Globus pallidus (tissue), 1 donor: ENCODE measurements at regions not wholly inside any gene's neighbourhood (a gene's known extent, or its start where the extent isn't known, plus 50 kb on each side); places are given as distances from the start of the nearest gene placed in this dataset.
"Not testable (repeated sequence)": the region's sequence is repeated elsewhere in the genome, so short reads cannot be mapped to it uniquely, and the experiment has no call there.

Experiments
- DNase-seq: peaks from one replicate; pipeline ENCODE4 v3.0.0-alpha.2; 2015; ENCODE audit warnings: low spot score

DNA sequence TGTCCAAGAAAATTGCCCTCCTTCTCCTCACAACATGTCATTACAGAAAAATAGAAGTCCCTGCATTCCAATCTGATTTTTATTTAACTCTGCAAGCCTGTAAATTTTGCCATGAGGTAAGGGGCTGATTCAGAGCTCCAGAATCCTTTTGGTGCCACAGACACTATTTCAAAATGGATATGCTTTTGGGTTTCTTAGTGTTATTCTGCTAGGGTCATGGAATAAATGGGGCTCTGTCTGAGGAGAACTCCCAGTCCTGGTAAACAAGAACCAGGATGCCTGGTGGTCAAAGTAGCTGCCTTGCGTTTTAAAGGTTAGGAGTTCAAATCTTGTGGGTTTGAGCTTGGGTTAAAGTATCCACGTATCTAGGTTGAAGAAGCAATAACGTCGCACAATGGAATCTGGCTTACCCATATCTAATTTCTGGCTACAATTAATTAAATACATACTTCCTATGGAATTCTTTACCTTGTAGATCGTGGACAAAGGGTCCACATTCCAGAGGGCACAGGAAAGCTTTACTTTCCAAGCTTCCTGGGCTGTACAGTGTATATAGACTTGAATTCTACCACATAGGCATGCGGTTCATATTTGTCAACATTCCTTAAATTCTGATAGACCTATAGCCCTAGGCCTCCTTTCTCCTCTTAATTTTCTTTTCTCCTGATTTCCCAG is 98.0 kb upstream of the CDC42BPA start:
- DNase-seq = no peak

- no peak for DNase-seq
Measured at GRCh38 chr1:227415115-227415790, 97.0 kb upstream of the CDC42BPA start.

GRCh38 chr1:227411066-227411465 is 92.8 kb upstream of the CDC42BPA start:
- DNase-seq = no peak

DNA sequence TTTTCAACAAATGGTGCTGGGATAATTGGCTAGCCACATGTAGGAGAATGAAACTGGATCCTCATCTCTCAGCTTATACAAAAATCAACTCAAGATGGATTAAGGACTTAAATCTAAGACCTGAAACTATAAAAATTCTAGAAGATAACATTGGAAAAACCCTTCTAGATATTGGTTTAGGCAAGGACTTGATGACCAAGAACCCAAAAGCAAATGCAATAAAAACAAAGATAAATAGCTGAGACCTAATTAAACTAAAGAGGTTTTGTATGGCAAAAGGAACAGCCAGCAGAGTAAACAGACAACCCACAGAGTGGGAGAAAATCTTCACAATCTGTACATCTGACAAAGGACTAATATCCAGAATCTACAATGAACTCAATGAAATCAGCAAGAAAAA is 88.0 kb upstream of the CDC42BPA start:
- DNase-seq = not testable (repeated sequence)

GRCh38 chr1:227403535-227403934 is 85.2 kb upstream of the CDC42BPA start:
- no peak for DNase-seq

- no peak for DNase-seq
Measured at GRCh38 chr1:227401562-227402342, 83.5 kb upstream of the CDC42BPA start.

DNA sequence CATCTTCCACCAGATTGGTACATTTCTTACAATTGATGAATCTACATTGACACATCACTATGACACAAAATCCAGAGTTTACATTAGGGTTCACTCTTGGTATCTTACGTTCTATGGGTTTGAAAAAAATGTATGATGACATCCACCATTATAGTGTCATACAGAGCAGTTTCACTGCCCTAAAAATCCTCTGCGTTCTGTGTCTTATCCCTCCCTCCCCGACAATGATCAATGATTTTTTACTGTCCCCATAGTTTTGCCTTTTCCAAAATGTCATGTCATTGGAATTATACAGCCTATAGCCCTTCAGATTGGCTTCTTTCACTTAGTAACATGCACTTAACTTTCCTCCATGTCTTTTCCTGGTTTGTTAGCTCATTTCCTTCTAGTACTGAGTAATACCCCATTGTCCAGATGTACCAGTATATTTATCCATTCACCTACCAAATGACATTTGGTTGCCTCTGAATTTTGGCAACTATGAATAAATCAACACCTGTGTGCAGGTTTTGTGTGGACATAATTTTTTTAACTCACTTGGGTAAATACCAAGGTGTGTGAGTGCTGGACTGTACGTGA is 80.9 kb upstream of the CDC42BPA start:
- no peak for DNase-seq

DNA sequence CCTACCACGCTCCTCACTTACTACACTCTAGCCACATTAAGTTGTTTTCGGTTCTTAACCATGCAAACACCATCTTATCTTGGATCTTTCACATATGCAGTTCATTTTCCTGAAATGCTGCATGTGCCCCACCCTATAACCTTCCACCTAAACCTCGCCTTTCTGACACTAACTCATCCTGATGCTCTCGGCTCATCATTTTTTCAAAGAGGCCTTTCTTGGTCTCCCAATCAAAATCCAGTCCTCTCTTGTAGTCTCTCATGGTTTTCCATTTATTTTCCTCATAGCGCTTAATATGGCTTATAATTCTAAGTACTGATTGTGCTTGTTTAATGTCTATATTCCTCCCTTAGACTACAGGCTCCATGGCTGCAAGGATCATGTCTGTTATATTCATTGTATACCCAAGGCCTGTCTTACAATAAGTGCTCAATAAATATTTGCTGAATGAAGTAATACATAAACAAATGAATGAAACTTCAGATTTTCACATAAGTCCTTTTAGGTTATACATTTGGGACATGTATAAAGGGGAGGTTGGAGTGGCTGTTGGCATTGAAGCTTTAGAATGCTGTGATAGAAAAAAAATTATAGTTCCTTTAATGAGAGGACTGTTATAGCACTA is 79.2 kb upstream of the CDC42BPA start:
- no peak for DNase-seq

GRCh38 chr1:227396539-227397353 is 78.5 kb upstream of the CDC42BPA start:
- no peak for DNase-seq

DNA sequence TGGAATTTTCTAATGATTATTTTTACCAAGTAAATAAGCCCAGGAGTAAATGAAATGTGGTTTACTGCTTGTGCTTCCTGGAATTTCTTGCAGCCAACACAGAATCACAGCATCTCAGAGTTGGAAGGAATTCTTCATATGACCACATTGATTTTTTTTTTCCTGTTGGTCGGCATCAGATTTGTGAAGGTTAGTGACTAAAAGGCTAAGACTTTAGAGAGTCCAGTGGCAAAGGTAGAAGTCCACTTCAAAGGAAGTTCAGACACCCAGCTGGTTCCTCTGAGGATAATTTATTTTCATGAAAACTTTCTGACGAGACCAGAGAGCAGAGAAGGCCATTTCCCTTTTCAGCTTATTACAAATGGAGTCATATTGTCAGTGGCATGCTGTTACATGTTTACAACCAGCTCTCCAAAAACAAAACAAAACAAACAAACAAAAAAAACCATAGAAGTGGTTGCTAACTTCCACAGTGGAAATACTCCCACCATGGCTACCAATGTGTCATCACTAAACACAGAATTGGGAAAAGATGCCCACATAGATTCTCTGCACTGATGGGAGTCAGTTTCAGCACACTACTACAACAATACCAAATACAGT is 77.2 kb upstream of the CDC42BPA start:
- DNase-seq = no peak

GRCh38 chr1:227392984-227393764 is 74.9 kb upstream of the CDC42BPA start:
- DNase-seq = no peak

DNA sequence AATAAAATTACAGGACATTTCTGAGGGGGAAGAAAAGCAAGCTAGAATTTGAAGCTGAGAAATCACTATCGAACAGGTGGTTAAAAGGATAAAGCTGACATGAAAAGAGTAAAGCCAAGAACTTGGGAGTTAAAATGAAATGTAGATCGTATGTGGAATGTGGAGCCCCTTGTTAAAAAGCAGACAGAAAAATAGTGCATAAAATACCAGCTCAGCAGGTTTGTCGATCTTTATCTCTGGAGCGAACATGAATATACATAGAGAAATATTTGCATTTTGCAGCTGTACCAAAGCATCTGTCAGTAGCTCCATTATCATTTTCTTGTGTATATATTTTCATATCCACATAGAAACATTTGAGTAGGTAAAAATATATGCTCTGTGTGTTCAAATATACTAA is 73.6 kb upstream of the CDC42BPA start:
- DNase-seq = no peak

- DNase-seq = no peak
Measured at GRCh38 chr1:227391211-227391610, 72.9 kb upstream of the CDC42BPA start.

DNA sequence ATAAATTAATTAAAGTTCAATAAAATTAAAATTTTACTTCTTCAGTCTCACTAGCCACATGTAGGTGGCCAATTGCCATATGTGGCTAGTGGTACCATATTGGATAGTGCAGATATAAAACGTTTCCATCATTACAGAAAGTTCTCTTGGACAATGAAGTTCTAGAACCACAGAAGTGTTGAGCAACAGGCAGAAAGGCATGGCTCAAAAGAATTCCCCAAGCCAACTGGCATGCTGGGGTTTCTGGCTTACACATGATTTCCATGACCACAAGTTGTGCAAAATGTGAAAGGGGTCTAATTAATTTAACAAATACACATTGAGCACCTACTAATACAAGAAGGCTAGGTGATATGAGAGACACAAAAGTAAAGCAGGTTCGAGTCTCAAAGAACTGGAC is 72.2 kb upstream of the CDC42BPA start:
- DNase-seq = no peak

DNA sequence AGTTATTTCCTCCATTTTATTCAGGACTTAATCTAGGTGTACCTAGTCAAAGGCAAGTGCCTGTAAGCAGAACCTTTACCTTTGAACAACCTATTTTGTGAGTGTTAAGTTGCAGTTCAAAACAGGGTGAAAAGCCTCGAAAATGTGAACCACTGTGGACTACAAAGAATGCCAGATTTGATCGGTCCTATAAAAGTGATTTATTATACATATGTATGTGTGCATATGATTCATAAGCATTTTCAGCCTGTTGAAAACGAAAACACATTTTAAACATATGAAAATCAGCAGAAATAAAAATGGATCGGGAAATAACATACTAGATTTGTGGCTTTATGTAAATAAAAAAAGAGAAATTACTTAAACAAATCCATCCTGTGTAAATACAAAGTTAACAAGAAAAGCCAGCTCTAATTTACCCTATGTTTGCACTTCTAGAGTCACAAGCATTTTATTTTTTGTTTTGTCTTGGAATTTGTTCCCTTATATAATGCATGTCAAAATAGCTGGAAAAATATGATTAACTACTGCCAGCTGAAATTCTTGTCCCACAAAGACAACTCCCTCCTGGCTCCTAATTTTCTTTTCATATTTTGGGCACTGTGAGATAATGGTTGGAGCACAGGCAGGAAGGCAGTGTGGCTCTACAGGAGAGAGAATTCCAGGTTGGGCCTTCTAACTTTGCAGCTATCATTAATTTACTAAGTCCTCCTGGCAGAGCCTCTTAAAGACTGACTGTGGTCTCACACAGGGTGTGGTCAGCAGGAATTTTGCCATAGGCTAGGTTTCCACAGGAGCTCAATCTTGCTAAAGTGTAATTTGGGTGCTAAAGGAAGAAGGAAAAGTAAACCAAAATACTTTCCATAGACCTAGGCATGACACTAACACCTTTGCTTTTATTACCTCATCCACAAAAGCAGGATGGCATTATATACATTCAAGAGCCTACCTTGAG is 70.2 kb upstream of the CDC42BPA start:
- no peak for DNase-seq

DNA sequence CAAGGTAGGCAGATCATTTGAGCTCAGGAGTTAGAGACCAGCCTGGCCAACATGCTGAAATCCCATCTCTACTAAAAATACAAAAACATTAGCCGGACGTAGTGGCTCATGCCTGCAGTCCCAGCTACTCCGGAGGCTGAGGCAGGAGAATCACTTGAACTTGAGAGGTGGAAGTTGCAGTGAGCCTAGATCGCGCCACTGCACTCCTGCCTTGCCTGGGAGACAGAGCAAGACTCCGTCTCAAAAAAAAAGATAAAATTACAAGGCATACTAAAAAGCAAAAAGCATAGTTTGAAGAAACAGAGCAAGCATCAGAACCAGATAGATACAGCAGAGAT is 61.2 kb upstream of the CDC42BPA start:
- no peak for DNase-seq

DNA sequence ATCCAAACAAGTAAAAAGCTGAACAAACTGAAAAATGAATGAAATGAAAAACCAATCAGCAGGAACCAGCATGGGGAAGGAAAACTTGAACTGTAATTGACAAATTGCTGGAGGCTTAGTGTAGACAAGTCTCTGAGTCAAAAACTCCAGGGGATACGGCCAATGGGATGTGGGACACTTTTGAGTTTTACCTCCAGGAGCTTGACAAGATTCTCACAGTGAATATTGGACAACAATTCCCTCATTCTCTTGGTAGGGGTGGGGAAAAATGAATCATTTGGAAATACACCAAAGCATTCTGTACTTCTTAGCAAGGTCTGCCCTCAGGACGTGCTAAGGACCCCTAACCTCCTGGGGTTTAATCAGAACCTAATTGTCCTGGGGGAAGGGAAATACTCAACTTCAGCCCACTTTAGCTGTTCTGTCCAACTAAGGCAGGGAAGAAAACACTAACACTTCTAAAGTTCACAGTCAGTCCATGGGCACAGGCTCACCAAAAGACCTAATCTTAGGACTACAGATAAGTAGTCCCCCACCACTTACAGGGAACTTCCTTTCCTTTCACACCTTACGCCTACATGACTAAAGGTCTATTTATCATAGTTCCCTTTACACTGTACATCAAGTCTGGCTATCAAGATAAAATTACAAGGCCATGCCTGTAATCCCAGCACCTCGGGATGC is 60.7 kb upstream of the CDC42BPA start:
- DNase-seq = no peak

DNA sequence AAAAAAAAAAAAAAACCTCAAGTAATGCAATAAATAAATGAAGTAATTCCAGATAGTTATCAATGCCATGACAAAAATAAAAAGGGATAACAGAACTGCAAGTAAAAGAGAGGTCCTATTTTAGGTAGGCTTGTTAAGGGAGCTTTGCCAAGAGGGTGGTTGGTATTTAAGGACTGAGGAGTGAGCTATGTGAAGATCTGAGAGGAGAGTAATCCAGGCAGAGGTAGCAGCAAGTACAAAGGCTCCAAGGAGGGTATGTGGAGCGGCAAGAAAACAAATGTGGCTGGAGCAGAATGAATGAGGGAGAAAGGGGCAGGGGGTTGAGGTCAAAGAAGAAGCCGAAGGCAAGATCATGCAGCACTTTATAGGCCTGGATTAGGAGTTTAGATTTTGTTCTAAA is 59.9 kb upstream of the CDC42BPA start:
- DNase-seq = no peak

DNA sequence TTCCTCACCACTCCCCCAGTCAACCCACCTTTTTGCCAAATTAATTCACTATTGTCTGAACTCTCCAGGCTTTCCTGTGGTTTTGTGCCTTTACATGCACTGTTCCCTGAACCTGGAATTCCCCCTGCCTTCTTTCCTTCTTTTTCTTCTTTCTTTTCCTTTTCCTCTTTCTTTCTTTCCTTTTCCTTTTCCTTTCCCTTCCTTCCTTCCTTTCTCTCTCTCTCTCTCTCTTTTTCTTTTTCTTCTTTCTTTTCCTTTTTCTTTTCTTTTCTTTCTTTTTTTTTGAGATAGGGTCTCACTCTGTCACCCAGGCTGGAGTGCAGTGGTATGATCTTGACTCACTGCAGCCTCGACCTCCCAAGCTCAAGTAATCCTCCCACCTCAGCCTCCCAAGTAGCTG is 56.6 kb upstream of the CDC42BPA start:
- DNase-seq = no peak
